NCI-H2196 (cell line): ENCODE measurements at regions not wholly inside any gene's neighbourhood (a gene's known extent, or its start where the extent isn't known, plus 50 kb on each side); places are given as distances from the start of the nearest gene placed in this dataset.
"Not testable (repeated sequence)": the region's sequence is repeated elsewhere in the genome, so short reads cannot be mapped to it uniquely, and the experiment has no call there.

Source experiments
- DNase-seq: peaks from one replicate; lab custom pipeline; 2025; ENCODE audit not compliant: unreplicated experiment; lab: John Stamatoyannopoulos, UW

DNA sequence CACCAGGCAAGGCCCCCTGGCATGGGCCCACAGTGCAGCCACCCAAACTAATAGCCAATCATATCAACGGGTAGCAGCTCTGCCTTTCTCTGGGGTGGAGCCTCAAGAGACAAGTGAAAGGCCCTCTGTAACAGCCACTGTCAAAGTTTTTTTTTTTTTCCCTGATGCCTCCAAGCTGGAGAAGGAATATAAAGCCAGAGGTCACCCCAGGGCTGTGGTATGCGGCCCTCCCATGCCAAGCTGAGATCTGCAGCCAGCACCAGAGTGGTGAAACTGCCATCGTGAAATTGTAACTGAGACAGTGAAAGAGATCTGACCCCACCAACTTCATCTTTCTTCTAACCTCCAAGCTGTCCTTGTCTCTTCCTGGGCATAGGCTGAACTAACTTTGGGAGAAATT, 407.0 kb downstream of the KLHL4 start:
- no peak for DNase-seq

DNA sequence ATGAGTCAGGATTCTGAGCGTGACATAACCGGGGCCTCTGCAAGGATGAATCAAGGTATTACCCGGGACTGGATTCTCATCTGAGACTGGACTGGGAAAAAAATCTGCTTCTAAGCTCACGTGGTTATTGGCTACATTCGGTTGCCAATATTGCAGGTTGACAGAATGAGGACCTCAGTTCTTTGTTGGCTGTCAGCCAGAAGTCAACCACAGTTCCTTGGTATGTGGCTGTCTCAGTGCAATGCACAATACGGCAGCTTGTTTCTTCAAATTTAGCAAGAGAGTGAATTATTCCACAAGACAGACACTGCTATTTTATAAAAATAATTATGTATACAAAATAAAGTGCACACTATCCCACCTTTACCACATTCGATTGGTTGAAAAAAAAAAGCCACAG, 424.2 kb downstream of the KLHL4 start:
- no peak for DNase-seq

DNA sequence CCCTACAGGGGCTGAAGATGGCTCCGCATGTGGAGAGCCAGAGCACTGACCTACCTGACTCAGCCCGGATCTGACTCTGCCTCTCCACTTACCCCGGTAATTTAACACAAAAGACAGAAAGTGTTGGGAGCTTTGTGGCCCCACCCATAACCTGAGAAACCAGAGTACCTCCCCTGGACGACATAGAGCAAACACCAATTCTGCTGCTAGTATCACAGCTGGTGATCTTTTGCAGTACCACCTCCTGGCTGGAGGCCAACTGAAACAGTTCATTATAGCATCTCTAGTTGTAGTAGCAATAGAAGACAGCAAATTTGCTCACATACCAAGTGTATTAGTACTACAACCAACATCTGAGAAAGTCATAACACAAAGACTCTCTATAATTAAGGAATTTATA, 443.9 kb downstream of the KLHL4 start:
- DNase-seq: no peak

DNA sequence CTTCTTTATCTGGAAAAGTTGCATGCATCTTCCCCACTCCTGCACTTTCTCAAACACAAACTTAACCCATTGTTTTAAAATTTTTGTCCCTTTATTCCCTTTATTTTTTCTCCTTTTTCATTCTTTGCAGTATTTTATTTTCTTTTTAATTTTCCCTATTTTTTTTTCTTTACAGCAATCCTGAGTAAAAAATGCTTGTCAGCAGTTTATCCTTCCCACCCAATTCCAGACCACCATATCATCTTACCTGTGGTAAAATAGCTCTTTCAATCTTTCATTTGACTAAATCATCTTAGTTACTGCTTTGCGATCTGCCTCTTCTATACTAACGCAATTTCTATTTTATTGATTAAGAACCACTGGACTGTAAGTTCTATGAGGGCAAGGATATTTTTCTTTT, 450.5 kb downstream of the KLHL4 start:
- DNase-seq: no peak

DNA sequence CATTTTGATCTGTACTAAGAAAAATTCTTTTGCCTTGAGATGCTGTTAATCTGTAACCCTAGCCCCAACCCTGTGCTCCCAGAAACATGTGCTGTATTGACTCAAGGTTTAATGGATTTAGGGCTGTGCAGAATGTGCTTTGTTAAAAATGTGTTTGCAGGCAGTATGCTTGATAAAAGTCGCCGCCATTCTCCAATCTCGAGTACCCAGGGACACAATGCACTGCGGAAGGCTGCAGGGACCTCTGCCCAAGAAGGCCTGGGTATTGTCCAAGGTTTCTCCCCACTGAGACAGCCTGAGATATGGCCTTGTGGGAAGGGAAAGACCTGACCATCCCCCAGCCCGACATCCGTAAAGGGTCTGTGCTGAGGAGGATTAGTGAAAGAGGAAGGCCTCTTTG, 454.5 kb downstream of the KLHL4 start:
- DNase-seq: not testable (repeated sequence)

DNA sequence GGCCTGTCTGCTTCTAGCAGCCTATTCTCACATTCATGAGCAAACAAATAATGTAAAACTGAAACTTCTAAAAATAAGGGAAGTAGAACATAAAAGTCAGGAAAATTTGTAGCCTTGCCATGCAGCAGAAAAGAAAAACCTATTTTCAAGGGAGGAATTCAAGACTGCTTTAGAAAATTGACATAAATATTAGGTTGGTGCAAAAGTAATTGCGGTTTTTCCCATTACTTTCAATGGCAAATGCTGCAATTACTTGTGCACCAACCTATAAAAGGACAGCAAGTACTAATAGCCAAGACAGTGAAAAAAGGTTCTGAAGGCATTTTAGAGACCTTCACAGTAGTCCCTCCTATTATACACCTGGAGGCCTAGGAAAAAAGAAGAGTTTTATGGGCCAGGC, 457.8 kb downstream of the KLHL4 start:
- DNase-seq: no peak

DNA sequence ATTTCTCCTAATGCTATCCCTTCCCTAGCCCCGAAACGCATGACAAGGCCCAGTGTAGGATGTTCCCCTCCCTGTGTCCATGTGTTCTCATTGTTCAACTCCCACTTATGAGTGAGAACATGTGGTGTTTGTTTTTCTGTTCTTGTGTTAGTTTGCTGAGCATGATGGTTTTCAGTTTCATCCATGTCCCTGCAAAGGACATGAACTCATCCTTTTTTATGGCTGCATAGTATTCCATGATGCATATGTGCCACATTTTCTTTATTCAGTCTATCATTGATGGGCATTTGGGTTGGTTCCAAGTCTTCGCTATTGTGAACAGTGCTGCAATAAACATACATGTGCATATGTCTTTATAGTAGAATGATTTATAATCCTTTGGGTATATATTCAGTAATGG, 490.3 kb downstream of the KLHL4 start:
- not testable (repeated sequence) for DNase-seq

DNA sequence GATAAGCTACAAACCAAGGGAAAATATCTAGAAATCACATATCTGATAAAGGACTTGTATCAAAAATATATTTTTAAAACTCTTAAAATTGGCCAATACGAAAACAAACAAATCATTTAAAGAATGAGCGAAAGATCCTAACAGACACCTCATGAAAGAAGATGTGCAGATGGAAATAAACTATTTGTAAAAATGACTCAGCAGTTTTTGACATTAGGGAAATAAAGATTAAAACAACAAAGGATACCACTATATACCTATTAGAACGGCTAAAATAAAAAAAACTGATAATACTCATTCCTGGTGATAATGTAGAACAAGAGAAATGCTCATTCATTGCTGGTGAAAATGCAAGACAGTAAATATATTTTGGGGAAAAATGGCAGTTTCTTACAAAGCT, 506.4 kb downstream of the KLHL4 start:
- no peak for DNase-seq

DNA sequence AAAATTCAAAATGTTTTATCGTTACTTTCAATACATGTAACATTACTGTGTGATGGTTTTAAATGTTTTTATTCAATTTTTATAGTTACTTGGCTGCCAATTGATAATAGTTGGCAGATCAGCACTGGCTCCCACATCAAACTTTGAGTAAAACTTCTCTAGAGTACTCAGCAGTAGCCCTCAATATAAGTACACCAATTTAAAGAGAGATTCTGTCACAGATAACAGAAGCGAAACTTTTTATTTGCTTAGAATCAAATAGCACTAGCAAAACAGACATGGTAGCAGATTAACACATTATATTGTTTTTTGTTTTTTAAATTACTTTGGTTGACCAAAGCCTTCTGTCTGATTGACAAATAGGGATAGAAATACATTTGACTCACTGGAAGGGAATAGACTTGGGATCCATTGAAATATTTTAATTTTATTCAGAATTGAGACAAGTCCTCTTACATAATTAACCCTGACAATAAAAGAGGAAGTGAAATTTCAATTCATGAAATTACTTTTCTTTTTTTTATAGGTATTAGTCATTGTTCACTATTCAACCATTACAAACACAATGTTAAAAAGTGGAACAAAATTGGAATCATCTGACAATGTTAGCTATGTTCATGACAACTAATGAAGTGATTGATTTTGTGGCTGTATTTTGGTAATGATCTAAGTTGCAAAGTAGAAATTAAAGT, 554.9 kb downstream of the KLHL4 start:
- DNase-seq: no peak

DNA sequence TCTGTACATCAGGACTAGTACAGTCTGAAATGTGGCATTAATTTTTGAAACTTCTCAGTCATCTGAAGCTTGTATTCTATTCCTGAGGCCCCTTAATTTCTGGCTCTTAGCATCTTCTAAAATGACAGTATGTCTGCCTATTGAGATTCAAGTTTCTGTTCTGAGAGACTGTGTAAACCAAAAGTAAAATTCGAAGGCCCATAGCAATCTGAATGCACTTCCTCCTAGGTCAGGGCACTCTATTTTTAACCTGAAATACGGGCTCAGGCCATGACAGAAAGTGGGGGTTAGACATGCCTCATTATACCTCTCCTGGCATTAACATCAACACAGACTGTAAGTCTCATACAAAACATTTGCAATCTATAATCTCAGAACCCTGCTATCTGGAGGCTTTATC, 584.4 kb downstream of the KLHL4 start:
- no peak for DNase-seq

DNA sequence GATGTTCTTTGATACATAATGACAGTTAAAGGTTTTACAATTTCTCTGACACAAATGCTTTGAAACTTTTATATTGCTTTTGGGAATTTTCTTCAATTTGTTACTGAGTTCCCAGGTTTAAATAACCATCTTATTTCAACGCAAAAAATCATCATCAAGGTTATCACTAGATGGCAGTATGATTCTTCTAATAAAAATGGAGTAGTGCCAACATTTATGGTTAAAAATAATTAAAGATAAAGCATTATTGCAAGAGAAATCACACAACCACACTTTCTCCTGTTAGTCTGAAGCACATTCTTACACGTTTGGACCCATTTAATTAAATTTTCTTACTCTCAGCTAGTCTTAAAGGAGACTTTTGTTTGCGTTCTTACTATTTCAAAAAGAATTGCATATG, 611.3 kb upstream of the CPXCR1 start:
- DNase-seq: no peak

DNA sequence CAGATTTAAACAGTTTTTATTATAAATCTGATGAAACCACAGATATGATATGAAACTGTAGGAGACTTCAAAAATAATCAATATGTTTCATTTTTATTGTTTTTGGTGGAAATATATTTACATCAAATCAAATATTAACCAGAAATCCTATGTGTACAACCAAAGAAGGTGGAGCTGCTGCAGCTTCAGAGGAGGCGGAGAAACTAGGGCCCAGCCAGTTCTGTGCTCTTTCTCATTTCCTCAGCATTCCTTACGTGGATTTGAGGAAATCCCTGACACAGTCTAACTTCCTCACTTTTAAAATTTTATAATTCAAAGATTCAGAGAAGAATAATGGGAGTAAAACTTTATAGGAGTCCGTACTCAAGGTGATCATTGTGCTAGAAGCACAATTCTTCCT, 610.7 kb upstream of the CPXCR1 start:
- DNase-seq: no peak

DNA sequence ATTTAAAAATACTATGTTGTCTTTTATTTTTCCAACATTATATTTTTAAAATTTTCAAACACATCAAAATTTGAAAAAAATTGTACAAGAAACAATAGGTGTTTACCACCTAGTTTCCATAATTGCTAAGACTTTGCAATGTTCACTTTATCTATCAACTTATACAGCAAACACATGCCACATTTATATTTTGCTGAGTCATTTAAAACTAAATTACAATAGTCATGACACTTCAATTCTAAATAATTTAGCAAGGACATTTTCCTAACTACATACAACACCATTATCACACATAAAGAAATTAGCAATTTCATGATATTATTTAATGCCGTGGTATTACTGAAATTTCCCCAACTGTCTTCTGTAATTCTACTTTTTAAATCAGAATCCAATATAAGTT, 600.4 kb upstream of the CPXCR1 start:
- DNase-seq: no peak

DNA sequence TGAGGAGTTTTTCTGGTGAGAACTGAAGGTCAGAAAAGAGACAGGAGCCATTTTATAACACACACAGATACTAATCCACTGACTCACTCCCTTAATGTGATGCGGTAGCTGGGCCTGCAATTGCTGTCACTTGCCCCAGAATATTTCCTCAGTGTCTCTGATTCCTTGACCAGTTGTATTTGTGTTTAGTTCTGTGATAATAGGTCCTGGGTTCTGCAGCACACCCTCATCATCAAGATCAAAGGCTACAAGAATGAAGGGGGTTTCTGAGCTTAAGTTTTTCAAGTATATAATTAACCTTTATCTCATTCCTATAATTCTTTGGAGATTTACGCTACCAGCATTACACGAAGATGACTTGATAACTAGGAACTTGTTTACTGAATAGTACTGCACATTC, 576.5 kb upstream of the CPXCR1 start:
- DNase-seq: no peak

DNA sequence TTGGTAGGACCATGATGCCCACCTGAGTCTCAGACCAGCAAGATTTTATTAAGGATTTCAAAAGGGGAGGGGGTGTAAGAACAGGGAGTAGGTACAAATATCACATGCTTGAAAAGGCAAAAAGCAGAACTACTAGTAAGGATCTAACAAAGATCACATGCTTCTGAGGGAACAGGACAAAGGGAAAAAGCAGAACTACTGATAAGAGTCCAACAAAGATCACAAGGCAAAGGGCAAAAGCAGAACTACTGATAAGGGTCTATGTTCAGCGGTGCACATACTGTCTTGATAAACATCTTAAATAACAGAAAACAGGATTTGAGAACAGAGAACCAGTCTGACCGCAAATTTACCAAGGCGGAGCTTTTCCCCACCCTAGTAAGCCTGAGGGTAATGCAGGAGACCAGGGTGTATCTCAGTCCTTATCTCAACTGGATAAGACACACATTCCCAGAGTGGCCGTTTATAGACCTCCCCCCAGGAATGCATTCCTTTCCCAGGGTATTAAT, 573.0 kb upstream of the CPXCR1 start:
- DNase-seq: not testable (repeated sequence)

DNA sequence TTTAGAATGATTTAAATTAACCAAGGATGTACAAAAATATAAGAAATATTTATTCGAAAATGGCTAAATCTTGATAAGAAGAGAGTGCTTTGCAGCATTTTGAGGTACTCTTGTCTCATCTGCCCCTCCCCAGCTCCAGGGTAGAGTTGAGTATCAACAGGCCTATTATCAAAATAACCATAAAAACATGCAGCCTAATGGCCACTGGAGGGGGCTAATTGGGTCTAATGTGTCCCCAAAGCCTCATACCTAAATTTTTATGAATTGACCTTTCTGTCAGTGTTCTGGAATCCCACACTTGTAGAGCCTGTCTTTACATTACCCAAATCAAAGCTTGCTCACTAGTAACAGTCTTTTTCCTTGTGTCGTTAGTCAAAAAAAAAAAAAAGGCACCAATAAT, 544.9 kb upstream of the CPXCR1 start:
- DNase-seq: no peak

DNA sequence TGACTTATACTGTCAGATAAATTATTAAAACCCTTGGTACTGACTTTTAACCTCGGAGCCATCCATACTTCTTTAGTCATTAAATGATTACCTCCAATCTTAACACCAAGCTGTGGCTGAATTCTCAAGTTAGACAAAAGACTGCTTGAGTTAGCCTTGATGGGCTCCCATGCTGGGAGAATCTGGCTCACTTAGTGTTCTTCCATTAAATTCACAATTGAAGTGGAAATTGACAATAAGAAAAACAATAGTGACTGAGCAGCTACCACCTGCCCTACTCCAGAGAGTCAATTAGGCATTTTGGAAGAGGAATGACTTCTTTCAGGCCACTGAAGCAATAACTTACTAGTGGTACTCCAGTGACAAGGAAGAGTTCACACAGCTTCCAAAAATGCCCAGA, 503.0 kb upstream of the CPXCR1 start:
- no peak for DNase-seq

DNA sequence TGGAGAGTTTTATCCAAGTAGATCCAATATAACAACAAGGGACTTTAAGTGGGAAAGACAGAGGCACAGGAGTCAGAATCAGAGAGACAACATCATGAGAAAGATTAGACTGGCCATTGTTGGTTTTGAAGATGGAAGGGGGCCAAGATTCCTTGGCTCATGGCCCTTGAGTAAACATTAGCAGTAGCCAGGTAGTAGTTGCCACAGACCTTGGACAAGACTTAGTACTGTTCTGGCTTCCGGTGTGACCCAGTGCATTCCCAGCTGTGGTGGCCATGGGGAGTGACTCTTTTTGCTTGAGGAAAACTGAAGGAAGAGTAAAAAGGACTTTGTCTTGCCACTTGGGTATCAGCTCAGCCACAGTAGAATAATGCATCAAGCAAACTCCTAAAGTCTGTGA, 462.2 kb upstream of the CPXCR1 start:
- no peak for DNase-seq

DNA sequence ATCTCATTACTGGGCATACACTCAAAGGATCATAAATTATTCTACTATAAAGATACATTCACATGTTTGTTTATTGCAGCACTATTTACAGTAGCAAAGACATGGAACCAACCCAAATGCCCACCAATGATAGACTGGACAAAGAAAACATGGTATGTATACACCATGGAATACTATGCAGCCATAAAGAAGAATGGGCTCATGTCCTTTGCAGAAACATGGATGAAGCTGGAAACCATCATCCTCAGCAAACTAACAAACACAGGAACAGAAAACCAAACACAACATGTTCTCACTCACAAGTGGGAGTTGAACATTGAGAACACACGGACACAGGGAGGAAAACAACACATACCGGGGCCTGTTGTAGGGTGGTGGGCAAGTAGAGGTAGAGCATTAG, 433.1 kb upstream of the CPXCR1 start:
- not testable (repeated sequence) for DNase-seq

DNA sequence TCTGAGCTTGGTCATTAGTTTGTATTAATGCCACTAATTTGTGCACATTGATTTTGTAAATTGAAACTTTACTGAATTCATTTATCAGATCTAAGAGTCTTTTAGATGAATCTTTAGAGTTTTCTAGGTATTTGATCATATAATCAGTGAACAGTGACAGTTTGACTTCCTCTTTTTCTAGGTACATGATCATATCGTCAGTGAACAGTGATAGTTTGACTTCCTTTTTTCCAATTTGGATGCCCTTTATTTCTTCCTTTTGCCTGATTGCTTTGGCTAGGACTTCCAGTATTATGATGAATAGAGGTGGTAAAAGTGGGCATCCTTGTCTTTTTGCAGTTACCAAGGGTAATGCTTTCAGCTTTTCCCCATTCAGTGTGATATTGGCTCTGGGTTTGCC, 421.4 kb upstream of the CPXCR1 start:
- no peak for DNase-seq

DNA sequence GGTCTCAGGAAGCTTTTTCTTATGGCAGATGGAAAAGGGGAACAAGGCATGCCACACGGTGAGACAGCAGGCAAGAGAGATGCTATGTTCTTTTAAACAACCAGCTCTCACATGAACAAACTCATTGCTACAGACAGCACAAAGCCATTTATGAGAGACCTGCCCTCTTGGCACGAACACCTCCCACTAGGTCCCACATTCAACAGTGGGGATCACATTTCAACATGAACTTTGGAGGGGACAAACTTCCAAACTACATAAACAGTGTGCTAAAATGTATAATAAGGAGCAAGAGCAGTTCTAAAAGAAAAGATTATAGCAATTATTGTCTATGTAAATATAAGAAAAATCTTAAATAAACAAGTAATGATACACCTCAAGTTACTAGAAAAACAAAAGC, 391.8 kb upstream of the CPXCR1 start:
- no peak for DNase-seq

DNA sequence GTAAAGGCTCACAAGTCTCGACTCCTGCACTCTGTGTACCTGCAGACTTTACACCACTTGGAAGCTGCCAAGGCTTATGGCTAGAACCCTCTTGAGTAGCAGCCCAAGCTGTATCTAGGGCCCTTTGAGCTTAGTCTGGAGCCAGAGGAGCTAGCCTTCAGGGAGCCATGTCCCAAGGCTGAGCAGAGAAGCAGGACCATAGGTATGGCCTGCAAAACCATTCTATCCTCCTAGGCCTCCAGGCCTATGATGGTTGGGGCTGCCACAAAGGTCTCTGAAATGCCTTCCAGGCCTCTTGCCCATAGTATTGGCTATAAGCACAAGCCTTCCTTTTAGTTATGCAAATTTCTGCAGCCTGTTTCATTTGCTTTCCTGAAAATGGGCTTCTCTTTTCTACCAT, 380.7 kb upstream of the CPXCR1 start:
- DNase-seq: no peak

DNA sequence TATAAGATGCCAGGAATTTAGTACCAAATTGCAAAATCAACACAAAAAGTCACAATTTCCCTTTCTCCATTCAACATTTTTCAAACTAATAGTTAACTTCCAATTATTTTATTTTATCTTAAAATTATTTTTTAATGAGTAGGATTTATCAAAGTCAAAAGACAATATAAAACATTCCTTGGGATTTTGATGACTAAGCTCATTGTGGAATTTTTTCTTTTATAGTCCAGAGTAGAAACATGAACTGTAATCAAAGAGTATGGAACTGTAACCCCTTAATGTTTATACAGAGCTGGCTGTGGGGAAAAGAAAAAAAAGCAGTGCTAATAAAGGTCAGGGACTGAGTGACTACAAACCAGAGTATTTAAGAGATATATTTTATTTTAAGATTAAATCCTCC, 368.6 kb upstream of the CPXCR1 start:
- no peak for DNase-seq
